NCI-H1930 (cell line): ENCODE measurements at regions not wholly inside any gene's neighbourhood (a gene's known extent, or its start where the extent isn't known, plus 50 kb on each side); places are given as distances from the start of the nearest gene placed in this dataset.
"Not testable (repeated sequence)": the region's sequence is repeated elsewhere in the genome, so short reads cannot be mapped to it uniquely, and the experiment has no call there.

Source experiments
- DNase-seq, 2 experiments: peaks; one replicate each; lab custom pipeline; 2025; lab: John Stamatoyannopoulos, UW

GRCh38 chr4:189773909-189774308 is 166.8 kb upstream of the FRG1 start:
- no peak for DNase-seq

DNA sequence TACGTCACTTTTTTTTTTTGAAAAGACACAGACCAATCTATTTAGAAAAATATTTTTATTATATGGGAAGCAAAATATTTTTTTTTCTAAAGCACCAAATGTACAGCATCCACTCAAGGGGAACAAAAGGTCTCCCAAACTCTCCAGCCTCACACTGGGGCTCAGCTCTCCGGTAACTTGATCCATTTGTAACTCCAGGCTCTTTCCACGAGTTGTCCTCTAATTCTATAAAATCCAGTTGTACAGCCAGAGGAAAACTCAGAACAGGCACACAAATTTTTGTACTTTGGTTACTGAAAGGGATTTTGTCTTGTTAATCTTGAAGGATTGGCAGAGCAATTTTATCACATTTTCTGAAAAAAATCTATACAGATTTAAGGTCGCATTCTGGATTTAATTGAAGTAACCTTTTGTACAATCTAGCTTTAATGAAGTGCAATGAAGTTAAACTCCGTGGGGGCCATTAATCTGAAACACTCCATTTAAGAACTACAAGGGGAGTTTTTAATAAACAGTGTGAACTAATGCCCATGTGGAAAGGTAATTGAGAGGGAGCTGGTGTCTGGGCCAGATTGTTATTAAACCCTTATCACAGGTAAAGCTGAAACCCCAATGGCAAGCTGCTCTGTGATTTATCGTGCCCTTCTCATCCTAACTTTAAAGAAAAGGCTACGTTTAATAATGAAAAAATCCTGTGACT is 161.2 kb upstream of the FRG1 start:
- no peak for DNase-seq

DNA sequence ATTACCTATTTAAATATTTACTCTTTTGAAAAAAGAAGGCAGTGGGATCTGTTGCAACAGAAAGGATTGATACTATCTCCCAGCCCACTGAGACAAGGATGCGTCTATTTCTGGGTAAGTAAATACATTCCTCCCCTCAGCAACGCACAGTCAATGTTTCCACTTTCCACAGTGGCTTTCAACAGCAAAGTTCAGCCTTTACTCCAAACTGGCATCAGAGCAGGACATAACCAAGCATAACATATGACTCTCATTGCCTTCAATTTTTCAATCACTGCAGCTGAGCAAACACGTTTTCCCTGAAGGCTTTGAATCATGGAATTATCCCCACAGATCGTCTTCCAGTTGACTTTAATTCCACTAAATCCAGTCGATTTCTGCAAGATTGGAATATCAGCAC is 160.3 kb upstream of the FRG1 start:
- peak; percentile 53 to 85 for DNase-seq

GRCh38 chr4:189784651-189785050 is 156.0 kb upstream of the FRG1 start:
- DNase-seq = no peak

DNA sequence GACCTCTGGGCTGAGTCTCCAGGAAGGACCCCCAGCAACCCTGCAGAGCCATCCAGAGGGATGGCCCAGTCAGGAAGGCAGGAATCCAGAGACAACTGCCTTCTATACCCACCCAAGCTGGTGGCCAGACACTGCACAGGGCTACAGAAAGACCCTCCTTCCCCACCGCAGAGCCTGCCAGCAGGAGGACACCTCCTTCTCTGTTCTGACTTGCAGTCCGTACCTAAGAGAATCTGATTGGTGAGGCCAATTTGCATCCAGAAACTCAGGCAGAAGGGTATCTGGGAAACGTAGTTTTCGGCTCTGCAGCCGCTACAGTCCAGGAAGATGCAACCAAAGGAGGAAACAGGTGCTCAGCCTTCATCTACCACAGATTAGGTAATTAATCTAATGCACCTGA is 155.4 kb upstream of the FRG1 start:
- no peak for DNase-seq

- no peak for DNase-seq
These were observed 154.2 kb upstream of the FRG1 start for GRCh38 chr4:189786447-189786846.

DNA sequence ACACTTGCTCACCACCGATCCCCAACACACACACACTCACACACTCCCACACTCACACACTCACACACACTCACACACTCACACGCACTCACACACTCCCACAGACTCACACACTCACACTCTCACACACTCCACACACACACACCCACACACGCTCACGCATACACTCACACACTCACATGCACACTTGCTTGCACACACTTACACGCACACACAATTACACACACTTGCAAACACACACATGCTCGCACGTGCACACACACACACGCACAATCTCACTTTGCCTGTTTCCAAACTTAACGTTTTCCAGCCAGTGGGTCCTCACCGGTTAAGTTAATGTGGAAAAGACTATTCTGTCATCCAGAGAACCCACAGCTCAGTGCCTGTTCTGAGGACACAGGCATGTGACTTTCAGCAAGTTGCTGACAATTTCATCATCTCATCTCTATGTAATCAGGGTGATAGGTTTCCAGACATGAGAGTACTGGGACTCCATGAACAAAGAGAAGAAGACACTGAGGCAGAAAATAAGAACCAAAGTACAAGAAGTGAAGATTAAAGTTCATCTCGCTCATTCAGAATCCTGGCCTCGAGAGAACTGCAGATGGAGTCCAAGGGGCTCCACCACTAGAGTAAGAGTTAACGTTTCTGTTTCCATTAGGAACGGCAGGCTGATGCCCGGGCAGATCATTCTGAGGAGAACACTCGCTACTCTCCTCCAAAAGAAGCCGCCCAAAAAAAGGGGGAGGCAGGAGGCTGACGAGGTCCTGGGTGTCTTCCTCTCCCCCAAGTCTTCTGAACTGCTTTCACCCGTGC is 153.2 kb upstream of the FRG1 start:
- DNase-seq = peak in 1 of 2 experiments; percentile 27

DNA sequence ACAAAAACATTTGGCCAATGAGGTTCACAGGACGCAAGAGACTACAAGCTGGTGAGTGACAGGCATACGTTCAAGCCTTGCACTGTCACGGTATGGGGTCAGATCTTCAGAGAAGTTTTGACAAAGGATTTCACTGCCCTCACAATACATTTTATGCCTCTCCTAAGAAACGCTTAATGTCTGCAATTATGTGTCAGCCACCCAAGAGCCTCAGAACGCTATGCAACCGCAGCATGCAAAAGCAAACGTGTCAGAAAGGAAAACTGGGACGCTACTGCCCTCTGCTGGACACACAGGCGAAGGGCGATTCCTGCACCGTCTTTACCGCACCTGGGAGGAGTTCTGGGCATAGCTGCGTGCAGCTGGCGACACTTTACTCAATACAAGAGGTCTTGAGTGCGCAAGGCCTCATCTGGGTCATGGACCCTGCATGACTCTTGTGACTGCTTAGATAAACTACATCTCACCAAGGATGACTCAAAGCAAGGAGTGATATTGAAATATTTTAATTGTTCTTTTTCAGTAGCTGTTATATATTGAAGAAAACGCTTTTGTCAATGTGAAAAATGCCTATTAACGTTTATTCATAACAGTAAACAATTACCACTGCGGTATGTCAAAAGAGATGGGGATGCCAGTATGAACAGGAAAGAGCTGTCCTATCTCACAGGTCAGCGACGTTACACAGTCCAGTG is 147.6 kb upstream of the FRG1 start:
- DNase-seq = peak; percentile 18 to 64

DNA sequence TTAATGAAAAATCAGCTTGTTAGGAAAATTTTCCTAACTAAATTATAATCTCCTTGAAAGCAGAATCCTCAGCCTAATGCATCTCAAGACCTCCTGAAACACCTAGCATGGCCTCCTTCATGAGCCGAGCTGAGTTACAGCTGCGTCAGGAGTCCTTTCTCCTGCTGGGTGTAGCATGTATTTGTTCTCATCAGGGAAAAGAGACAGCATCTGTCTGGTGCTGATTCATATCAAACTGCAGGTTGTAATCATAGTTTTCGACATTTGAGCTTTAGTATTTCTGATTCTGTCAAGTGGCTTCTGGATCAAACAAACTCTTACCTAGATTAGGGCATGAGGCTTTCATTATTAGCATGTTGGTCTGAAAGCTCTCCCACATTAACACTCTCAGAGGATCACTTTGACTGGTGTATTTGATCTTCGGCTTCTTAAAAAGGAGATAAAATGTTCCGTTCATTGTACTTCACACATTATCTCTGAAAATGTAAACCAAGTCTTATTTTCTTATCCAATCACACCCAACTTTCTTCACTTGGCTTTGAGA is 140.1 kb upstream of the FRG1 start:
- no peak for DNase-seq

DNA sequence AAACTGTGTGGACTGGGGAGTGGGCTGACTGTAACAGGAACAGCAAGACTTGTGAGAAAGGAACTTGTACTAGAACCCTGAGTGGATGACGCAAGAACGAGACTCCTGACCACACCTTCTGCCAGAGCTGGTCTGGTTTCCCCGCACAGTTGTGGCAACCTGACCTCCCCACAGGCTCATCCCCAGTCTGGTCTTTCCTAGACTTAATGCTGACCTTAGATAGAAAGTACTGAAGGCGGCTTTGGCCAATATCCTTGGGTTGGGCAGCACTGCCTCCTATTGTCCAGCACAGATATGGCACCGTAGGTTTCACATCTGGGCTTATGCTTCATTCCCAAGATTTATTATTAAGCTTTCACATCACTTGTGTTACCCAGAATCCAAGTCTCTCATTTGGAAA is 137.8 kb upstream of the FRG1 start:
- no peak for DNase-seq

- no peak for DNase-seq
These were observed 135.8 kb upstream of the FRG1 start for GRCh38 chr4:189804894-189805293.

DNA sequence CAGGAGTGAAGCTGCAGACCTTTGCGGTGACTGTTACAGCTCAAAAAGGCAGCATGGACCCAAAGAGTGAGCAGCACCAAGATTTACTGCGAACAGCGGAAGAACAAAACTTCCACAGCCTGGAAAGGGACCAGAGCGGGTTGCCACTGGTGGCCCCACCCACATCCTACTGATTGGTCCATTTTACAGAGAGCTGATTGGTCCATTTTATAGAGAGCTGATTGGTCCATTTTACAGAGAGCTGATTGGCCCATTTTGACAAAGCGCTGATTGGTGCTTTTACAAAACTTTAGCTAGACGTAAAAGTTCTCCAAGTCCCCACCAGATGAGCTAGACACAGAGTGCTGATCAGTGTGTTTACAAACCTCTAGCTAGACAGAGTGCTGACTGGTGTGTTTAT is 134.2 kb upstream of the FRG1 start:
- DNase-seq = no peak

- DNase-seq = no peak
These were observed 133.6 kb upstream of the FRG1 start for GRCh38 chr4:189807031-189807430.

GRCh38 chr4:189809241-189809735 is 131.4 kb upstream of the FRG1 start:
- DNase-seq = no peak

GRCh38 chr4:189809839-189810238 is 130.8 kb upstream of the FRG1 start:
- DNase-seq = no peak

- DNase-seq = not testable (repeated sequence)
These were observed 130.1 kb upstream of the FRG1 start for GRCh38 chr4:189810318-189811181.

- DNase-seq = no peak
These were observed 125.1 kb upstream of the FRG1 start for GRCh38 chr4:189815404-189816192.

- DNase-seq = no peak
These were observed 118.3 kb upstream of the FRG1 start for GRCh38 chr4:189822326-189822725.

DNA sequence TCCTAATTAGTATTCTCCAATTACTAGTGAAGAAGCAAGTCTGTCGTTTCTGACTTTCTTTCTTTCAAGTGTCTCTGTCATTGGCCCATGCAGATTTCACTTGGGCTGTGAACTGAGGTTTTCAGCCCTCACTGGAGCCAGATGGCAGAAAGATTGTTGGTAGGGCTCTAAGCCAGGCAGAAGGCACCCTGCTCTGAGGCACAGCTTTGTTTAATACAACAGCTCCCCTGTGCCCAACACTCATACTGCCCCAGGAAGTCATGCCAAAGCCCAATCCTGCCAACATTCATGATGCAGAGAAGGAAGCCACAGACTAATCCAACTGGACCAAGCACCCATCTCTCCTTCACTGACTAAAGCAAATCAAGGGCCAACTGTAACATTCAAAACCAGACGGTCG is 117.1 kb upstream of the FRG1 start:
- no peak for DNase-seq

- DNase-seq = no peak
These were observed 115.2 kb upstream of the FRG1 start for GRCh38 chr4:189825466-189825865.

DNA sequence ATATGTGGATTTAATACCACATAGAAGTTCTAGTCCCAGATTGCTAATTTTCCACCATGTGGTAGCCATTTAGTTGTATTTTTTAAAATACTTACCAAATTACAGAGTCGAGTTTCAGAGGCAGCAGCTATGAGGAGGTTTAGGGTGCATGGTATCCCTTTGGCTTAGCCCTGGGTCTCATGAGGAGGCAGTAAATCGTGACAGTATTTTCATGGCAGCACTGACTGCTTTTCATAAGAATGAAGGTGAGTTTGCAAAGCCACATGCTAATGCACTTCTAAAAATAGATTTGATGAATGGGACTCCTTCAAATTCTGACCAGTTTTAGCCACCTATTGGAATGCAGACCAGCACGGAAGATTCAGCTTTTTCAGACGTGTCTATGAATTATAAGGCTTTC is 114.0 kb upstream of the FRG1 start:
- no peak for DNase-seq
